SU-DHL-6 (cell line): ENCODE measurements at regions not wholly inside any gene's neighbourhood (a gene's known extent, or its start where the extent isn't known, plus 50 kb on each side); places are given as distances from the start of the nearest gene placed in this dataset.

Experiments used
- H2AFZ ChIP-seq: fragments of 200-600 bp; sonication (generic); 2 replicates; pipeline ENCODE4 v1.6.1; 2014; ENCODE audit warnings: low read depth, mild to moderate bottlenecking, moderate library complexity, mixed read lengths, antibody characterized with exemption, low read length; ENCODE audit not compliant: severe bottlenecking
- H3F3A ChIP-seq: fragments of 200-600 bp; shearing (Covaris generic); 2 replicates; pipeline ENCODE4 v1.6.0; 2016; ENCODE audit warnings: antibody characterized with exemption, mild to moderate bottlenecking; ENCODE audit not compliant: insufficient read depth
- H3K27ac ChIP-seq: fragments of 200-600 bp; sonication (generic); 2 replicates; pipeline ENCODE4 v1.5.1; 2016; ENCODE audit warnings: low read depth, mild to moderate bottlenecking, low read length, moderate library complexity, mixed read lengths
- H3K27me3 ChIP-seq: fragments of 200-600 bp; sonication (generic), shearing (Covaris generic); 2 replicates; pipeline ENCODE4 v1.6.0; 2014; ENCODE audit warnings: mild to moderate bottlenecking, low read length
- H3K36me3 ChIP-seq: fragments of 200-600 bp; sonication (generic); 2 replicates; pipeline ENCODE4 v1.6.1; 2014; ENCODE audit warnings: mild to moderate bottlenecking, low read length, mixed read lengths
- H3K4me2 ChIP-seq: fragments of 300-600, 200-600 bp; shearing (Covaris generic), sonication (generic); 2 replicates; pipeline ENCODE4 v1.6.0; 2014; ENCODE audit warnings: low read length, low read depth, mild to moderate bottlenecking; ENCODE audit not compliant: poor library complexity, severe bottlenecking
- H3K4me3 ChIP-seq: fragments of 200-600 bp; sonication (generic); 2 replicates; pipeline ENCODE4 v1.5.1; 2014; ENCODE audit warnings: antibody characterized with exemption, low read length, mild to moderate bottlenecking, mixed read lengths; ENCODE audit not compliant: insufficient read depth, poor library complexity, severe bottlenecking
- H3K79me2 ChIP-seq: fragments of 200-600 bp; sonication (generic); 2 replicates; pipeline ENCODE4 v1.6.1; 2014; ENCODE audit warnings: mild to moderate bottlenecking, low read length, moderate library complexity; ENCODE audit not compliant: insufficient read depth
- H3K9ac ChIP-seq: fragments of 200-600 bp; sonication (generic); 2 replicates; pipeline ENCODE4 v1.7.0; 2014; ENCODE audit warnings: mild to moderate bottlenecking, low read length
- H3K9me2 ChIP-seq: fragments of 200-600 bp; sonication (generic); replicated peaks from 2 replicates; pipeline ENCODE4 v1.6.1; 2014; ENCODE audit warnings: low read length; ENCODE audit not compliant: insufficient read depth
- H3K9me3 ChIP-seq: fragments of 200-600 bp; sonication (generic); 2 replicates; pipeline ENCODE4 v1.6.1; 2014; ENCODE audit warnings: low read length, mixed read lengths; ENCODE audit not compliant: insufficient read depth
- H4K20me1 ChIP-seq: fragments of 200-600 bp; sonication (generic); 2 replicates; pipeline ENCODE4 v1.6.1; 2014; ENCODE audit warnings: low read depth, mild to moderate bottlenecking, antibody characterized with exemption, low read length, moderate library complexity, mixed read lengths
- EZH2phosphoT487 ChIP-seq: fragments of 200-600 bp; sonication (generic), shearing (Covaris generic); conservative IDR thresholded peaks from 2 replicates; pipeline ENCODE4 v1.6.1; 2018; ENCODE audit warnings: mild to moderate bottlenecking, antibody characterized with exemption, low read length, moderate library complexity, mixed read lengths
- TF ChIP-seq, protein P1 (sequence below): fragments of 200-600 bp; sonication (generic); IDR thresholded peaks from one replicate; pipeline ENCODE4 v1.5.1; 2017; ENCODE audit warnings: antibody characterized with exemption, mild to moderate bottlenecking, low read length, moderate library complexity; ENCODE audit not compliant: insufficient read depth, poor library complexity, severe bottlenecking

DNA sequence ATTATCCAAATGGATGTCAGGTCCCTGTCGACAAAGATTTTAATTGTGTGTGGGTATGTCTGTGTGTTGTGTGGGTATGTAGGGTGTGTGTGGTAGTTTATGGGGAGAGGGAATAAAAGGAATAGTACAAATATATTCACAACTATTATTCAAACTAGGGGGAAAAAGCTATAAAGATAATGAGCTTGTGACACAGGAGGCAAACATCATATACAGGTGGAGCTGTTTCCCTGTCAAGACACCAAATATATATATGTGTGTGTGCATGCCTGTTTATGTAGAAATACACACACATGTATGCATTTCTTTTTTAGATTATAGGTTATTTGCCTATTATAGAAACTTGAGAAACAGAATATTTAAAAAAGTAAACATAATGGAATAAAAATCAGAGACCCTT is 108.7 kb downstream of the CD47 start:
- H3K27me3 ChIP-seq: no peaks in the 10 kb centered on the region
- H4K20me1 ChIP-seq: no peaks in the 10 kb centered on the region
- TF ChIP-seq, protein P1, sequence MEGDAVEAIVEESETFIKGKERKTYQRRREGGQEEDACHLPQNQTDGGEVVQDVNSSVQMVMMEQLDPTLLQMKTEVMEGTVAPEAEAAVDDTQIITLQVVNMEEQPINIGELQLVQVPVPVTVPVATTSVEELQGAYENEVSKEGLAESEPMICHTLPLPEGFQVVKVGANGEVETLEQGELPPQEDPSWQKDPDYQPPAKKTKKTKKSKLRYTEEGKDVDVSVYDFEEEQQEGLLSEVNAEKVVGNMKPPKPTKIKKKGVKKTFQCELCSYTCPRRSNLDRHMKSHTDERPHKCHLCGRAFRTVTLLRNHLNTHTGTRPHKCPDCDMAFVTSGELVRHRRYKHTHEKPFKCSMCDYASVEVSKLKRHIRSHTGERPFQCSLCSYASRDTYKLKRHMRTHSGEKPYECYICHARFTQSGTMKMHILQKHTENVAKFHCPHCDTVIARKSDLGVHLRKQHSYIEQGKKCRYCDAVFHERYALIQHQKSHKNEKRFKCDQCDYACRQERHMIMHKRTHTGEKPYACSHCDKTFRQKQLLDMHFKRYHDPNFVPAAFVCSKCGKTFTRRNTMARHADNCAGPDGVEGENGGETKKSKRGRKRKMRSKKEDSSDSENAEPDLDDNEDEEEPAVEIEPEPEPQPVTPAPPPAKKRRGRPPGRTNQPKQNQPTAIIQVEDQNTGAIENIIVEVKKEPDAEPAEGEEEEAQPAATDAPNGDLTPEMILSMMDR: no peak
- TF ChIP-seq EZH2phosphoT487: no peak
- no peaks in the 10 kb centered on the region for H3K79me2 ChIP-seq
- H3K27ac ChIP-seq: no peak overlapping the region
- H3K9ac ChIP-seq: no peak overlapping the region
- no peak overlapping the region for H2AFZ ChIP-seq
- H3K9me2 ChIP-seq: no peaks in the 10 kb centered on the region
- H3K9me3 ChIP-seq: no peaks in the 10 kb centered on the region
- H3K4me3 ChIP-seq: no peak overlapping the region
- H3K36me3 ChIP-seq: no peaks in the 10 kb centered on the region
- H3F3A ChIP-seq: no peaks in the 10 kb centered on the region
- H3K4me2 ChIP-seq: no peak overlapping the region

DNA sequence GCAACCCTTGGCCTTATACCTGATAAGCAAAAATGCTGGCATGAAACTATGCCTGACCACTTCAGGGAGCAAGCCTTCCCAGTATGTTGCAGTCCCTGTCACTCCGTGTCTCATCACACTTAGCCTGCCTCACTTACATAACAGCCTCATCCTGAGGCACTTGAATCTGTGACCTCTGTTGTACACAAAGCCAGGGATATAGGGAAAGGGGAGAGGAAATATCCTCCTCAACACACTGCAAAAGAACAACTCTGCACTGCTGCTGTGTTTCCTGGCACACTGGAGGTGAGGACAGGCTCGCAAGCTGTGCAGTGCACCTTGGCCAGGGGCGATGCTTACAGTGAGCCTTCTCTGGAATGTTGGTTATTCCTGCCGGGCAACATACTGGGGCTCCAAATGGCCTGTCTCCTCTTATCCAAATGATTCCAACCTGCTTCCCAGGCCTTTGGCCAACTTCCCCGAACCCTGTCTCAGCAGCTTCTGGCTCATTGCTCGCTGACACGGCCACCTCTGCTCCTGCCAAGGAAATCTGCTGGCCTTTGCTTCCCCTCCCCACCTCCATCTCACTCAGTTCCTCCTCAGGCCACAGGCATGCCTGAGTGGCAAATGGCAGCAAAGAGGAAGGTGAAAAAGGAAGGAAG is 109.2 kb downstream of the CD47 start:
- H3K79me2 ChIP-seq: no peaks in the 10 kb centered on the region
- no peaks in the 10 kb centered on the region for H3F3A ChIP-seq
- no peaks in the 10 kb centered on the region for H3K36me3 ChIP-seq
- no peak overlapping the region for H3K4me3 ChIP-seq
- no peaks in the 10 kb centered on the region for H3K27me3 ChIP-seq
- H4K20me1 ChIP-seq: no peaks in the 10 kb centered on the region
- TF ChIP-seq, protein P1: no peak
- no peak for TF ChIP-seq EZH2phosphoT487
- H3K9ac ChIP-seq: no peak overlapping the region
- H3K4me2 ChIP-seq: no peak overlapping the region
- H3K9me3 ChIP-seq: no peaks in the 10 kb centered on the region
- H3K27ac ChIP-seq: no peak overlapping the region
- no peaks in the 10 kb centered on the region for H3K9me2 ChIP-seq
- no peak overlapping the region for H2AFZ ChIP-seq

DNA sequence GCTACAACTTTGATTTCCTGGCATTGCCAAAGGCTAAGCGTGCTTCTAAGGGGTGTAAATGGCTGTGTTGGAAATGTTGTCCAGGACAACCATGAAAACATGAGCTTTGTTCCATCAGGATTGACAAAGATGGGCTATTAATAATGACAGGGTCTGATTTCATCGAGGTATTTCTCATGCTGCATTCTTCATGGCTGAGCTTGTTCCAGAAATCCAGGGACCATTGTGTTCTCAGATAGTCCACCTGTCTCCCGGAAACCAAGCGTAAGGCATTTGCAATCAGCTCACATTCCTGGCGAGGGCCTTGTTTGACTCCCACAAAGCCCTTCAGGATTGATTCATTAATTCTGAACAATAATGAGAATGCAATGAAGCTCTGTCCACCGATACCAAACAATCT is 111.3 kb downstream of the CD47 start:
- H3K36me3 ChIP-seq: no peaks in the 10 kb centered on the region

More for the DNA sequence above, 111.3 kb downstream of the CD47 start:
- Histone ChIP-seq H3K4me3 (no peak overlapping the region), H4K20me1 (no peaks in the 10 kb centered on the region), H3K9ac (no peak overlapping the region), H2AFZ (no peak overlapping the region), H3K9me3 (no peaks in the 10 kb centered on the region), H3K27me3 (no peaks in the 10 kb centered on the region), H3K9me2 (no peaks in the 10 kb centered on the region), H3K27ac (no peak overlapping the region), H3F3A (no peaks in the 10 kb centered on the region), H3K4me2 (no peak overlapping the region), H3K79me2 (no peaks in the 10 kb centered on the region)
- TF ChIP-seq, protein P1: no peak
- TF ChIP-seq EZH2phosphoT487: no peak
